A549 (cell line): ENCODE measurements at regions not wholly inside any gene's neighbourhood (a gene's known extent, or its start where the extent isn't known, plus 50 kb on each side); places are given as distances from the start of the nearest gene placed in this dataset.

Source experiments
- BHLHE40 ChIP-seq: IDR thresholded peaks from 2 replicates; pipeline ENCODE4 v1.6.1; 2012; ENCODE audit warnings: low read depth, low read length, inconsistent platforms
- CTCF ChIP-seq: fragments of >200 bp; sonication (Bioruptor Twin); formaldehyde crosslinking; IDR thresholded peaks from 3 replicates; pipeline ENCODE4 v1.5.1; 2016
- EHMT2 ChIP-seq: fragments of 200-600 bp; sonication (generic); IDR thresholded peaks from 2 replicates; pipeline ENCODE4 v1.6.1; 2016; ENCODE audit warnings: antibody characterized with exemption, low read depth, mild to moderate bottlenecking, moderate library complexity
- EP300 ChIP-seq, 2 experiments: fragments of >200 bp; sonication (Bioruptor Twin); formaldehyde crosslinking; IDR thresholded peaks; 2 replicates in 1 of 2; 3 replicates in 1 of 2; pipeline ENCODE4 v1.6.1; 2016 to 2017
- JUN ChIP-seq, 2 experiments: fragments of >200 bp; sonication (Bioruptor Twin); formaldehyde crosslinking; IDR thresholded peaks; 2 replicates in 1 of 2; 3 replicates in 1 of 2; pipeline ENCODE4 v1.6.1; 2016 to 2017
- POLR2A ChIP-seq: IDR thresholded peaks from 2 replicates; pipeline ENCODE4 v1.6.1; 2012; ENCODE audit warnings: mild to moderate bottlenecking, low read length
- RFX5 ChIP-seq: fragments of 450-650 bp; IDR thresholded peaks from 2 replicates; pipeline ENCODE4 v1.7.1; 2014; ENCODE audit warnings: antibody characterized with exemption, mild to moderate bottlenecking, moderate library complexity
- ZFP36 ChIP-seq: fragments of 450-650 bp; IDR thresholded peaks from 2 replicates; pipeline ENCODE4 v1.6.1; 2014; ENCODE audit warnings: borderline replicate concordance; ENCODE audit not compliant: partially characterized antibody
- TF ChIP-seq, protein P1 (sequence below): fragments of 150-350 bp; IDR thresholded peaks from 2 replicates; pipeline ENCODE4 v1.6.1; 2014; ENCODE audit warnings: low read depth, mild to moderate bottlenecking, low read length
- TF ChIP-seq, protein P2 (sequence below): fragments of 450-650 bp; IDR thresholded peaks from 2 replicates; pipeline ENCODE4 v1.6.1; 2014; ENCODE audit warnings: antibody characterized with exemption

GRCh38 chr11:46222490-46223251 is 54.8 kb upstream of the CREB3L1 start:
- TF ChIP-seq CTCF = no peak
- TF ChIP-seq EP300 (IDR thresholded peaks at IDR 0.05) = no peak
- TF ChIP-seq JUN (IDR thresholded peaks at IDR 0.05) = no peak
- no peak for TF ChIP-seq RFX5
- TF ChIP-seq, protein P1, sequence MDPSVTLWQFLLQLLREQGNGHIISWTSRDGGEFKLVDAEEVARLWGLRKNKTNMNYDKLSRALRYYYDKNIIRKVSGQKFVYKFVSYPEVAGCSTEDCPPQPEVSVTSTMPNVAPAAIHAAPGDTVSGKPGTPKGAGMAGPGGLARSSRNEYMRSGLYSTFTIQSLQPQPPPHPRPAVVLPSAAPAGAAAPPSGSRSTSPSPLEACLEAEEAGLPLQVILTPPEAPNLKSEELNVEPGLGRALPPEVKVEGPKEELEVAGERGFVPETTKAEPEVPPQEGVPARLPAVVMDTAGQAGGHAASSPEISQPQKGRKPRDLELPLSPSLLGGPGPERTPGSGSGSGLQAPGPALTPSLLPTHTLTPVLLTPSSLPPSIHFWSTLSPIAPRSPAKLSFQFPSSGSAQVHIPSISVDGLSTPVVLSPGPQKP = no peak
- TF ChIP-seq POLR2A = no peak
- peak; percentile 22 for TF ChIP-seq ZFP36
- TF ChIP-seq EHMT2 = no peak
- TF ChIP-seq, protein P2, sequence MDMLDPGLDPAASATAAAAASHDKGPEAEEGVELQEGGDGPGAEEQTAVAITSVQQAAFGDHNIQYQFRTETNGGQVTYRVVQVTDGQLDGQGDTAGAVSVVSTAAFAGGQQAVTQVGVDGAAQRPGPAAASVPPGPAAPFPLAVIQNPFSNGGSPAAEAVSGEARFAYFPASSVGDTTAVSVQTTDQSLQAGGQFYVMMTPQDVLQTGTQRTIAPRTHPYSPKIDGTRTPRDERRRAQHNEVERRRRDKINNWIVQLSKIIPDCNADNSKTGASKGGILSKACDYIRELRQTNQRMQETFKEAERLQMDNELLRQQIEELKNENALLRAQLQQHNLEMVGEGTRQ = no peak
- TF ChIP-seq BHLHE40 = no peak
